ENCODE measurements at regions not wholly inside any gene's neighbourhood (a gene's known extent, or its start where the extent isn't known, plus 50 kb on each side); places are given as distances from the start of the nearest gene placed in this dataset.

DNA sequence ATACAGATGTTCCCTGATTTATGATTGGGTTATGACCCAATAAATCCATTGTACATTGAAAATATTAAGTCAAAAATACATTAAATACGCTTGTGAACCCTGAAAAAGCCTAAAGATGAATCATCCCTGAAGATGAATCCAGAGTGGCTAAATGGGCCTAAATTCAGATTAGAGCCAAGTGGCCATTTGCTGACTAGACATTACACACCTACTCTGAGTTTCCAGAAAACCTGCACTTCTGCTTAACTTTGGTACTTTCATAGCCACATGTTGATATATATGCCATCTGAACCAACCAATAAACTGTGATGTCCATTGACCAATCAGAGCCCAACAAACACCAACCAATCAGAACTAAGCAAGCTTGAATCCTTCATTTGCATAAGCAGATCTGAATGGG lies 106.9 kb downstream of the WT1 start:
- TF ChIP-seq, protein P1, sequence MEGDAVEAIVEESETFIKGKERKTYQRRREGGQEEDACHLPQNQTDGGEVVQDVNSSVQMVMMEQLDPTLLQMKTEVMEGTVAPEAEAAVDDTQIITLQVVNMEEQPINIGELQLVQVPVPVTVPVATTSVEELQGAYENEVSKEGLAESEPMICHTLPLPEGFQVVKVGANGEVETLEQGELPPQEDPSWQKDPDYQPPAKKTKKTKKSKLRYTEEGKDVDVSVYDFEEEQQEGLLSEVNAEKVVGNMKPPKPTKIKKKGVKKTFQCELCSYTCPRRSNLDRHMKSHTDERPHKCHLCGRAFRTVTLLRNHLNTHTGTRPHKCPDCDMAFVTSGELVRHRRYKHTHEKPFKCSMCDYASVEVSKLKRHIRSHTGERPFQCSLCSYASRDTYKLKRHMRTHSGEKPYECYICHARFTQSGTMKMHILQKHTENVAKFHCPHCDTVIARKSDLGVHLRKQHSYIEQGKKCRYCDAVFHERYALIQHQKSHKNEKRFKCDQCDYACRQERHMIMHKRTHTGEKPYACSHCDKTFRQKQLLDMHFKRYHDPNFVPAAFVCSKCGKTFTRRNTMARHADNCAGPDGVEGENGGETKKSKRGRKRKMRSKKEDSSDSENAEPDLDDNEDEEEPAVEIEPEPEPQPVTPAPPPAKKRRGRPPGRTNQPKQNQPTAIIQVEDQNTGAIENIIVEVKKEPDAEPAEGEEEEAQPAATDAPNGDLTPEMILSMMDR (conservative IDR thresholded peaks at IDR 0.05; ENCODE audit: low read depth, low read length): no peak
- no peak for TF ChIP-seq EZH2 (IDR thresholded peaks at IDR 0.05; ENCODE audit: borderline replicate concordance, low read depth, low read length, poor library complexity, severe bottlenecking)
- Histone ChIP-seq H3K36me3 (ENCODE audit: insufficient read depth, low read length, poor library complexity, severe bottlenecking) (no peaks in the 10 kb centered on the region), H3K27ac (ENCODE audit: low read depth, low read length, poor library complexity, severe bottlenecking) (no peak overlapping the region), H3K27me3 (replicated peaks; ENCODE audit: insufficient read depth, low read depth, low read length, poor library complexity) (no peaks in the 10 kb centered on the region), H3K4me3 (ENCODE audit: low read depth, low read length, poor library complexity, severe bottlenecking) (no peak overlapping the region), H3K9me3 (ENCODE audit: low read depth, low read length, poor library complexity, severe bottlenecking) (no peaks in the 10 kb centered on the region), H3K4me1 (ENCODE audit: insufficient read depth, low read length, poor library complexity, severe bottlenecking) (peaks cover 12% of the 10 kb centered on the region)
- intact Hi-C loops (cut with micrococcal nuclease; ENCODE audit: unreplicated experiment): no loop called here
- POLR2A ChIA-PET (ENCODE audit: low non-redundant PET): no interaction called here
- DNase-seq (ENCODE audit: low spot score): no peak
- no TSS peak for BruUV-seq (replicated peaks)
- CTCF ChIA-PET: no interaction called here

DNA sequence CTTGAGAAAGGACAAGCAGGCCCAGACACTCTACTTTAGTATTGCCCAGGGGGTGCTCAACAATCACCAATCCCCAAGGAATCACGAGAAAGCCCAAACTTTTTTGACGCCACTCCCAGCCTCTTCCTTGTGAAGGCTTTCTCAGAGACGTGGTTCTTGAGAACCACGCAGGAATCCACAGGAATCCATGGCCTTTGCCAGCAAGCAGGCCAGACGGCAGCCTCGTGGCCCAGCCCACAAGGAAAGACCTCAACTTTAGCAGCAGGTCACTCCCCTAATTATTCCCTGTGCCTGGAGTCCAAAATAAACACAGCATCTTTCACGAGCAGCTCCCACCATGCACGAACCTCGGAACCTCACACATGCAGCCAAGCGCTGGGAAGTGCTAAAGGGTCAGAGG lies 104.2 kb downstream of the WT1 start:
- H3K36me3 ChIP-seq (ENCODE audit: insufficient read depth, low read length, poor library complexity, severe bottlenecking): no peaks in the 10 kb centered on the region
- DNase-seq (ENCODE audit: low spot score): no peak
- no peak overlapping the region for H3K27ac ChIP-seq (ENCODE audit: low read depth, low read length, poor library complexity, severe bottlenecking)
- H3K4me1 ChIP-seq (ENCODE audit: insufficient read depth, low read length, poor library complexity, severe bottlenecking): peaks cover 12% of the 10 kb centered on the region
- H3K4me3 ChIP-seq (ENCODE audit: low read depth, low read length, poor library complexity, severe bottlenecking): no peak overlapping the region
- TF ChIP-seq, protein P1 (conservative IDR thresholded peaks at IDR 0.05; ENCODE audit: low read depth, low read length): no peak
- TF ChIP-seq EZH2 (IDR thresholded peaks at IDR 0.05; ENCODE audit: borderline replicate concordance, low read depth, low read length, poor library complexity, severe bottlenecking): no peak
- no peaks in the 10 kb centered on the region for H3K9me3 ChIP-seq (ENCODE audit: low read depth, low read length, poor library complexity, severe bottlenecking)
- CTCF ChIA-PET: interaction anchor here (0.6 kb wide), 1 partner anchor 403 kb away, joined by 4 read pairs; no protein-coding TSS in a partner anchor
- POLR2A ChIA-PET (ENCODE audit: low non-redundant PET): interaction anchor here (0.6 kb wide), 1 partner anchor 327 kb away, joined by 13 read pairs; no protein-coding TSS in a partner anchor
- BruUV-seq (replicated peaks): no TSS peak
- intact Hi-C loops (cut with micrococcal nuclease; ENCODE audit: unreplicated experiment): no loop called here
- H3K27me3 ChIP-seq (replicated peaks; ENCODE audit: insufficient read depth, low read depth, low read length, poor library complexity): no peaks in the 10 kb centered on the region

DNA sequence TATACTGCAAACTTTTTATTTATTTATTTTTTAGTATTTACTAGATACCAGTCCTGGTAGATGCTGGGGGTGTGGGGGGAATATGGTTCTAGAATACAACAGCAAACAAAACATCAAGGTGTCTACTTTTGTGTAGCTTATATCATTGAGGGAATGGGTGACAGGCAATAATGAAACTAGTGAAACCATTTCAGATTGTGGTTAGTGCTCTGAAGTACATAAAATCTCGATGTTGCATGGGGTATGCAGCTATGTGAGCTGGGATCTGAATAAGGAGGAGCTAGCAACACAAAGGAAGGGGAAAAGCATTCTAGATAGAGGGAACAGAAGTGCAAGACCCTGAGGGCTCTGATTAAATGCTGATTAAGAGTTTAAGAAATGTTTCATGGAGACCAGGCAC lies 103.5 kb downstream of the WT1 start:
- intact Hi-C loops (cut with micrococcal nuclease; ENCODE audit: unreplicated experiment): no loop called here
- TF ChIP-seq, protein P1 (conservative IDR thresholded peaks at IDR 0.05; ENCODE audit: low read depth, low read length): no peak
- no peak for TF ChIP-seq EZH2 (IDR thresholded peaks at IDR 0.05; ENCODE audit: borderline replicate concordance, low read depth, low read length, poor library complexity, severe bottlenecking)
- Histone ChIP-seq H3K36me3 (ENCODE audit: insufficient read depth, low read length, poor library complexity, severe bottlenecking) (no peaks in the 10 kb centered on the region), H3K27me3 (replicated peaks; ENCODE audit: insufficient read depth, low read depth, low read length, poor library complexity) (no peaks in the 10 kb centered on the region), H3K27ac (ENCODE audit: low read depth, low read length, poor library complexity, severe bottlenecking) (no peak overlapping the region), H3K4me3 (ENCODE audit: low read depth, low read length, poor library complexity, severe bottlenecking) (no peak overlapping the region), H3K4me1 (ENCODE audit: insufficient read depth, low read length, poor library complexity, severe bottlenecking) (peaks cover 12% of the 10 kb centered on the region), H3K9me3 (ENCODE audit: low read depth, low read length, poor library complexity, severe bottlenecking) (no peaks in the 10 kb centered on the region)
- ChIA-PET POLR2A (ENCODE audit: low non-redundant PET) (interaction anchor here (0.6 kb wide), 1 partner anchor 326 kb away, joined by 13 read pairs; no protein-coding TSS in a partner anchor), CTCF (no interaction called here)
- no TSS peak for BruUV-seq (replicated peaks)
- no peak for DNase-seq (ENCODE audit: low spot score)
